Keratinocyte (primary cell): ENCODE measurements at regions not wholly inside any gene's neighbourhood (a gene's known extent, or its start where the extent isn't known, plus 50 kb on each side); places are given as distances from the start of the nearest gene placed in this dataset.

Experiments used
- CTCF ChIP-seq, 3 experiments: IDR thresholded peaks in 1 of 3; conservative IDR thresholded peaks in 1 of 3; optimal IDR thresholded peaks in 1 of 3; 2 replicates in 2 of 3; 3 replicates in 1 of 3; pipeline versions ENCODE3 to v1.5.1; 2011; ENCODE audit warnings: low read length in 3 of 3, mild to moderate bottlenecking in 3 of 3, moderate library complexity in 2 of 3, control low read depth in 1 of 3, inconsistent platforms in 1 of 3; ENCODE audit not compliant: insufficient read depth in 2 of 3; ENCODE audit errors: extremely low read depth in 1 of 3
- EZH2 ChIP-seq: IDR thresholded peaks from one replicate; pipeline ENCODE4 v1.6.1; 2012; ENCODE audit warnings: inconsistent platforms, mild to moderate bottlenecking, low read length, moderate library complexity

GRCh38 chr9:82191082-82191770 is 202.7 kb downstream of the SPATA31D1 start:
- TF ChIP-seq CTCF (optimal IDR thresholded peaks at IDR 0.05 in 1 of 3, IDR thresholded peaks at IDR 0.05 in 1 of 3, conservative IDR thresholded peaks at IDR 0.05 in 1 of 3; ENCODE audit: extremely low read depth in 1 of 3, insufficient read depth in 2 of 3, low read length in 3 of 3) (no peak), EZH2 (no peak)
